Cardiac muscle cell (in vitro differentiated cells and primary cell): ENCODE measurements at regions not wholly inside any gene's neighbourhood (a gene's known extent, or its start where the extent isn't known, plus 50 kb on each side); places are given as distances from the start of the nearest gene placed in this dataset.

Experiments used
- DNase-seq, 2 donors: peaks; one replicate each; pipeline versions ENCODE4 v3.0.0 to v3.0.0-alpha.2; 2010 to 2017; ENCODE audit warnings: low read depth in 1 of 2, low spot score in 1 of 2
- H3K27ac ChIP-seq: fragments of 200-600 bp; sonication (generic); 2 replicates; pipeline ENCODE4 v1.5.1; 2016
- H3K27me3 ChIP-seq: fragments of 200-600 bp; sonication (generic); 2 replicates; pipeline ENCODE4 v1.6.0; 2016; ENCODE audit warnings: control low read depth
- H3K36me3 ChIP-seq: fragments of 200-600 bp; sonication (generic); 2 replicates; pipeline ENCODE4 v1.5.1; 2016; ENCODE audit warnings: control low read depth
- H3K4me1 ChIP-seq: fragments of 200-600 bp; sonication (generic); 2 replicates; pipeline ENCODE4 v1.8.1; 2017; ENCODE audit warnings: low read depth, mild to moderate bottlenecking, mixed run types
- H3K4me3 ChIP-seq: fragments of 200-600 bp; sonication (generic); 2 replicates; pipeline ENCODE4 v1.5.1; 2016; ENCODE audit warnings: mild to moderate bottlenecking
- H3K9me3 ChIP-seq: fragments of 200-600 bp; sonication (generic); 2 replicates; pipeline ENCODE4 v1.5.1; 2017; ENCODE audit warnings: low read depth, mild to moderate bottlenecking, control low read depth
- TF ChIP-seq, protein P1 (sequence below): IDR thresholded peaks from 2 replicates; pipeline ENCODE4 v1.5.1; 2012; ENCODE audit warnings: low read depth, mild to moderate bottlenecking, low read length

DNA sequence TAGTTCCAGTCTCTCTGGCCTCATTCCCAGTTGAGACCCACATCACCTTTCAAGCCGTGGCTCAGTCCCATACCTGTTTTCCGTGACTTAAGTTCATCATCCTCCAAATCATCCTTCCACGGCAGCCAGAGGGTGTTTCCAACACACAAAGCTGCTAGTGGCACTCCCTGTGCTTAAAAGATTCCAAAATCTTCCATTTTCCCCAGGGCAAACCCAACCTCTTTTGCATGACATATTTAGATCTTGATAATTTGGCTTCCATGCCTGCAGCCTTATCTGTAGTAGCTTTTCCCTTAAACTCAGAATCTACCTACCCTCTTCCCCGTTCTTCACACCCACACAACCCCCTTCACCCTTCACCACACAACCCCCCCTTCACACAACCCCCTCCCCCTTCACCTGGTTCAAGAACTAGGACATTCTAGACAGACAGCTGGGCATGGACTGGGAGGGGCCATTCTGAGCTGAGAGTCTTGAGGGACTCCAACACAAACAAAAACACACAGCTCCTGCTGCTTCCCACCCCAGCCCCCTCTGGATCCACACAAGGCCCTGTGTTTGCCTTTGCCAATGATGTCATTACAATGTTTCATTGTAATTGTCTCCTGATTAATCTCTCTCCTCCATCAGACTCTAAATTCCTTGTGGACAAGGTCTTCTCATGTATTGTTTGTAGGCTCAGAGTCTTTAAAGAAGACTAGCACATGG lies 268.2 kb downstream of the SH3GL2 start:
- no peak for DNase-seq
- TF ChIP-seq, protein P1, sequence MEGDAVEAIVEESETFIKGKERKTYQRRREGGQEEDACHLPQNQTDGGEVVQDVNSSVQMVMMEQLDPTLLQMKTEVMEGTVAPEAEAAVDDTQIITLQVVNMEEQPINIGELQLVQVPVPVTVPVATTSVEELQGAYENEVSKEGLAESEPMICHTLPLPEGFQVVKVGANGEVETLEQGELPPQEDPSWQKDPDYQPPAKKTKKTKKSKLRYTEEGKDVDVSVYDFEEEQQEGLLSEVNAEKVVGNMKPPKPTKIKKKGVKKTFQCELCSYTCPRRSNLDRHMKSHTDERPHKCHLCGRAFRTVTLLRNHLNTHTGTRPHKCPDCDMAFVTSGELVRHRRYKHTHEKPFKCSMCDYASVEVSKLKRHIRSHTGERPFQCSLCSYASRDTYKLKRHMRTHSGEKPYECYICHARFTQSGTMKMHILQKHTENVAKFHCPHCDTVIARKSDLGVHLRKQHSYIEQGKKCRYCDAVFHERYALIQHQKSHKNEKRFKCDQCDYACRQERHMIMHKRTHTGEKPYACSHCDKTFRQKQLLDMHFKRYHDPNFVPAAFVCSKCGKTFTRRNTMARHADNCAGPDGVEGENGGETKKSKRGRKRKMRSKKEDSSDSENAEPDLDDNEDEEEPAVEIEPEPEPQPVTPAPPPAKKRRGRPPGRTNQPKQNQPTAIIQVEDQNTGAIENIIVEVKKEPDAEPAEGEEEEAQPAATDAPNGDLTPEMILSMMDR: no peak
- no peak overlapping the region for H3K27ac ChIP-seq

DNA sequence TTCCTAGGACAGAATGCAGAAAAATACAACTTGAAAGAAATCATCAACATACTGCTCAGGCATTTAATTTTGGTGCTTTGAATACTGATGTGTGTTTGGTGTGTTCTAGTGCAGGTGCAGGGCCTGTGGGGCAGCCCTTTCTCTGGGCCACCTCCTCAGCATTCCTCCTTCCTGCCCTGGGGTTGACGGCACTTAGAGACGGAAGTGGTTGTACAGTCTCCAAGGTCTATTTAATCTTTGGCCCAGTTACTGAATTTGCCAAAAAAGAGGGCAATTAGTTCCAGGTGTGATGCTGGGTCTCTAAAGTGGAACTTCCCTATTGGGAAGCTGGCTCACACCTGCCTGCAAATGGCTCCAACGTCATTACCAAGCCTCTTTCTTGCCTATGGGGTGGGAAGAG lies 269.0 kb downstream of the SH3GL2 start:
- TF ChIP-seq, protein P1: no peak
- no peak for DNase-seq
- Histone ChIP-seq H3K9me3 (no peaks in the 10 kb centered on the region), H3K27ac (no peak overlapping the region), H3K4me3 (no peak overlapping the region), H3K27me3 (no peaks in the 10 kb centered on the region), H3K36me3 (no peaks in the 10 kb centered on the region), H3K4me1 (no peaks in the 10 kb centered on the region)

More for the DNA sequence above, 268.2 kb downstream of the SH3GL2 start:
- no peaks in the 10 kb centered on the region for H3K9me3 ChIP-seq
- H3K4me3 ChIP-seq: no peak overlapping the region
- H3K4me1 ChIP-seq: no peaks in the 10 kb centered on the region
- no peaks in the 10 kb centered on the region for H3K36me3 ChIP-seq
- no peaks in the 10 kb centered on the region for H3K27me3 ChIP-seq

DNA sequence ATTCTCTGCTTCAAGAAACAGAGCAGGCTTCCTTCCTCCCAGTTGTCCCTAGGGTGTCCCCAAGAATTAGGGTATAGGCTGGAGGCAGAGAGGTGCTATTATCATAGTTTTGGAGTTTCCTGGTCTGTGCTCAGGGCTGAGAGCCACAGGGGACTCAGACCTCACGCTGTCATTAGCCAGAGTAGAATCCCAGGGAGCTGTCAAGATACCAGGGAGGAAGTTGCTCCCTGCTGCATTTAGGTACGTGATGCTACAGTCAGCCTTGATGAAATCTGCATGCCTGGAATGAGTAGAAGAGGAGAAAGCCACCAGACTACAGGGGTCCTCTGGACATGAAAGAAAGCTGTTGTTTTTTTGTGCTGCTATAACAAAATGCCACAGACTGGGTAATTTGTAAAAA lies 273.2 kb downstream of the SH3GL2 start:
- no peaks in the 10 kb centered on the region for H3K9me3 ChIP-seq
- H3K27me3 ChIP-seq: no peaks in the 10 kb centered on the region
- H3K4me3 ChIP-seq: no peak overlapping the region
- no peaks in the 10 kb centered on the region for H3K36me3 ChIP-seq
- DNase-seq: no peak
- TF ChIP-seq, protein P1: no peak
- H3K27ac ChIP-seq: no peak overlapping the region
- no peaks in the 10 kb centered on the region for H3K4me1 ChIP-seq

DNA sequence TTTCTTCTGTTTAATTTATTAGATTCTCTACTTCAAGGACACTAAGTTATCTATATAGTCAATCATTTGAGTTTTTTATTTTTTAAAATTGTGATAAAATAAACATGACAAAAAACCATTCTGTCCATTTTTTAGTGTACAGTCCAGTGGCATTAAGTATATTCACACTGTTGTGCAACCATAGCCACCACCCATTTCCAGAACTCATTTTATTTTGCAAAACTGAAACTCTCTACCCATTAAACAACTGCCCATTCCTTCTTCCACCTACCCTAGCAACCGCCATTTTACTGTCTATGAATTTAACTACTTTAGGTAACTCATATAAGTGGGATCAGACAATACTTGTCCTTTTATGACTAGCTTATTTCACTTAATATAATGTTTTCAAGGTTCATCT lies 275.6 kb downstream of the SH3GL2 start:
- TF ChIP-seq, protein P1: no peak
- H3K9me3 ChIP-seq: no peaks in the 10 kb centered on the region

DNA sequence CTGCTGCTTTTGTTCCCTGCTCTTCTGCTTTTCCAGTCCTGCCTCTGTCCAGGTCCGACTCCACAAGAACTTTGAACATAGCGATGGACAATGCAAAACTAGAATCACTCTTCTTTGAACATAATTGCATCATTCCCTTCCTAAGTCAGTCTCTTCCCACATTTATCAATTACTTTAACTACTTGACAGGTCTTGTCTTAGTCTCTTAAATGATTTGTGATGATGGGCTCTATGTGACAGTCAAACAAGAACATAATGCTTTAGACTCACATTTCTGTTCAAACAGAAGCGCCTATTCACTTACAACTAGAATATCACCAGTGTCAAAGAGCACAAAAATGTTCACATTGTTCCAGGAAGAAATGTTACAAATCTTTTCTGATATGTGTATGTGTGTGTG lies 278.1 kb downstream of the SH3GL2 start:
- Histone ChIP-seq H3K27ac (no peak overlapping the region), H3K36me3 (no peaks in the 10 kb centered on the region), H3K4me3 (no peak overlapping the region), H3K27me3 (no peaks in the 10 kb centered on the region), H3K4me1 (no peaks in the 10 kb centered on the region), H3K9me3 (no peaks in the 10 kb centered on the region)
- TF ChIP-seq, protein P1: no peak
- DNase-seq: no peak

More for the DNA sequence above, 275.6 kb downstream of the SH3GL2 start:
- no peak overlapping the region for H3K27ac ChIP-seq
- H3K27me3 ChIP-seq: no peaks in the 10 kb centered on the region
- no peaks in the 10 kb centered on the region for H3K4me1 ChIP-seq
- no peaks in the 10 kb centered on the region for H3K36me3 ChIP-seq
- DNase-seq: no peak
- H3K4me3 ChIP-seq: no peak overlapping the region
